ENCODE measurements at regions not wholly inside any gene's neighbourhood (a gene's known extent, or its start where the extent isn't known, plus 50 kb on each side); places are given as distances from the start of the nearest gene placed in this dataset.

DNA sequence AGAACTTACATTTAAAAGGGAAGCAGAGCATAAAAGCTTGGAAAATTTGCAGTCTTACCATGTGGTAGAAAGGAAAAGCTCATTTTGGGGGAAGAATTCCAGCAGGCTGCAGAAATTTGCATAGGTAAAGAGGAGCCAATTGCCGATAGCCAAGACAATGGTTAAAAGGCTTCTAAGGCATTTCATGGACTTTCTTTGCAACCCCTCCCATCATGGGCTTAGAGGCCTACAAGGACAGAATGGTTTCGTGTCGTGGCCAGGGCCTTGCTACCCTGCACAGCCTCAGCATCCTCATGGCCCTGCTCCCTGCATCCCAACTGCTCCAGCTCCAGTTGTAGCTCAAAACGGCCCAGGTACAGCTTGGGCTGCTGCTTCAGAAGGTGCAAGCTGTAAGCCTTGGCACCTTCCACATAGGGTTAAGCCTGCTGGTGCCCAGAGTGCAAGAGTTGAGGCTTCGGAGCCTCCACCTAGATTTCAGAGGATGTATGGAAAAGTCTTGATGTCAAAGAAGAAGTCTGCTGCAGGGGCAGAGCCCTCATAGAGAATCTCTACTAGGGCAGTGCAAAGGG, 420.3 kb downstream of the PCDH17 start:
- no peak for DNase-seq (ENCODE audit: low read depth)

DNA sequence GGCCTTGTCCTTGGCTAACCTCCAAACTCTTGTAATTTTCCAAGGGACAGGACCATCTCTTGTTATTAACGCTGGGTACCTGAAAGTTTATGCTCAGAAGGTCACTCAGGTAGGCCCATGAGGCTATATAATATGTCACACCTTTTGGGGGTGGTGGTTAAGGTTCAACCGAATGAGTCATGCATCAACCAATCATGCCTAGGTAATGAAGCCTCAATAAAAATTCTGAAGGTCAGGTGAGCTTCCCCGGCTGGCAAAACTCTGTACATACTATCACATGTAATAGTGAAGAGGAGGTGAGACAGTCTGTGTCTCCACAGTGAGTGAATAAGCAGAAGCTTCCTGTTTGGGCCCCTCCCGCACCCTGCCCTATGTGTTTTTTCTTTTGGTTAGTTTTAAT, 424.9 kb downstream of the PCDH17 start:
- no peak for DNase-seq (ENCODE audit: low read depth)

DNA sequence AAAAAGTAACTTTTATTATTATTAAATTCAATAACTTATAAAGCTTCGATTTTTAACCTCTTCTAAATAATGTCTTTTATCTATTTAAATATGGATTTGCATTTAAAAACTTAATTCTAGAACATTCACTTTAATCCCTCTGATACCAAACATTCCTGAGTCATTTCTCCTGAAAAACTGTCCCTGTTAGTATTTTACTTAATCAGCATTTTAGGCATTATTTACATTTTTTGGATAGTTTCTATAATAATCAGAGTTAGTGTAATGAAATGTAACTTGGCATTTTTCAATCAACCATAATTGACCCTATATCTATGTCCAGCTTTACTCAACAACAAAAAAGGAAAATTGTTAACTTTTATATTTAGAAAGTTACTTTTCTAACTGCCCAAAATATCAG, 428.1 kb downstream of the PCDH17 start:
- DNase-seq (ENCODE audit: low read depth), result no peak

DNA sequence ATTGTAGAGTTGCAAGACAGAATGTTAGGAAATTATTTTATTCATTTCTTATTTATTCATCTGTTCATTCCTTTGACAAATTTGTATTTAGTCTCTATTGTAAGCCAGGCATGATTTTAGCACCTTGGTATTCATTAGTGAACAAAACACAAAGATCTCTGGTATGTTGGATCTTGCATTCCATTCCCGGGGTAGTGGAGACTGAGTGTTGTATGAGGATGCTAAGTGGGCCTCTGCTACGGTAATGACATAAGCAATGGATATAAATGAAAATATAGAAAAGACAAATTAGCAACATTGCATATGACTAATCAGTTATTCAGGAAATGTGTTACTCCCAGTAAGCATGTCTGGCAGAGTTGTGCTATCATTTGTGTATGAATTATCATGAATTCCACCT, 449.3 kb downstream of the PCDH17 start:
- no peak for DNase-seq (ENCODE audit: low read depth)

DNA sequence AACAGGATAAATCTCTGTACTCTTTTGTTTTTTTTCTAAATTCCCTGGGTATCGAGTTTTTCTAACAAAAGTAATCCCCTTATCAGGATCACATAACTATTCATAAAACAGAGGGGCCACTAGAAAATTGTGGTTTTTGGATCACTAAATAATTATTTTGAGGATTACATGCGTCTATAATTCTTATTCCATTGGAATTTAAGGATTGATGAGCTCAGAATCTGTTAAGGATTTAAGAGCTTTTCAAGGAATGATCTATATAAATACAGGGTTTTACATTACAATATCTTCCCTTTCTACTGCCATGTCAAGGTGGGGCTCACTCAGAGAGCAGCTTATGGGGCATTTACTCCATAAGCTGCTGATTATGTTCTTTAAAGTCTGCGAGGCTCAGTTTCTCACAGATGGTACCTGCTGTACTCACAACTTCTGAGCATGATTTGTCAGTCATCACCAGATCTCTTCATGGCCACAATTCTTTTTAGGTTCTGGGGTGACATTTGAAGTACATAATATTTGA, 449.8 kb downstream of the PCDH17 start:
- DNase-seq (ENCODE audit: low read depth), result no peak

DNA sequence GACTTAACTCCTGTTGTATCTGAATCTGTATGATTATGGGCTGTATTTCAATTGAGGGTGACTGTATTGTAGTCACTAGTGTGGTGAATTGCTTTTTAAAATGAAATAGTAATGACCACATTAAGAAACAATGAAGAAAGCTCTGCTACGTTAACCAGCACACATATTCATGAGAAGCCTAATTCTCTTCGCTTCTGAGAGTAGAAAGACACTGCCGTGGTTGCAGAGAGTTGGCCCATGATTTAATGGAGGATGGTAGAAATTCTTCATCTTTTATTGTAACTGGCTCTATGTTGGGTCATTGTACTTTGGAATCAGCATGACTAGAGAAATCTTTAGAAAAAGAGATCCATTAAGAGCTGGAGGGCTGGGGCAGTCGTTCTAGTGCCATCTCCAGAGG, 451.5 kb downstream of the PCDH17 start:
- DNase-seq (ENCODE audit: low read depth), result no peak

DNA sequence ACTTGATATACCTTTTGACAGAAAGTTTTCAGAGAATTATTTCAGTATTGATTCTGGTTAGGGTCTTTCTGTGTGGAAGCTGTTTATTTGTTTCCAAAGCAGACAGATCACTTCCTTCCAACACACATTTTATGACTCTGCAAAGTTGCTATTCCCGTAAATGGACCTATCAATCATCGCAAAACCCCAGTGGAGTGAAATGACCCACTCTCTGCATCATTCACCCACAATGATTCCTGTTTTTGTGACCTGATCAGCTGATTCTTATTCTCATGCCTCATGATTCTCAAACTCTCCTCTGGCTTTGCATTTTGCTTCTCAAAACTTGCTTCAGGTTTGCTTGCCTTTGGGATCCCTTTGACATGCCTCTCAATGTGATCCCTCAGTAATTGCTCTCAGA, 453.7 kb downstream of the PCDH17 start:
- no peak for DNase-seq (ENCODE audit: low read depth)

DNA sequence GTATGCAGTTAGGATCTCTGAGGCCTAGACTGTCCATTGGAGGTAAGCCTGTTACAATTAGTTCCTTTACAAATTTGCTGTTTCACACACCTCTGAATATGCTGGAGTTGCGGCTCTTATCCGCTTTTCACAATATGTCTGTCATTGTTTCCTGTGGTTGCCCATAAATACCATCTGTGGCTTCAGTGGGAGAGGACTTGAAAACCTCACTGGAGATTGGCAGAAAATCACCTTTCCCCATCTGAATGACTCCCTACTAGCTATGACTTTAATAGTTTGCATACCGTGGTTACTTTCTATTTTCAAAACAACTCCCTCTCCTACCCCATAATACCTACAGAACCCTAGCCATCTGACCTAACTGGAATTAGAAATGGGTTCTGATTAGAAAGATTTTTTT, 454.3 kb downstream of the PCDH17 start:
- peak; percentile 9 for DNase-seq (ENCODE audit: low read depth)

DNA sequence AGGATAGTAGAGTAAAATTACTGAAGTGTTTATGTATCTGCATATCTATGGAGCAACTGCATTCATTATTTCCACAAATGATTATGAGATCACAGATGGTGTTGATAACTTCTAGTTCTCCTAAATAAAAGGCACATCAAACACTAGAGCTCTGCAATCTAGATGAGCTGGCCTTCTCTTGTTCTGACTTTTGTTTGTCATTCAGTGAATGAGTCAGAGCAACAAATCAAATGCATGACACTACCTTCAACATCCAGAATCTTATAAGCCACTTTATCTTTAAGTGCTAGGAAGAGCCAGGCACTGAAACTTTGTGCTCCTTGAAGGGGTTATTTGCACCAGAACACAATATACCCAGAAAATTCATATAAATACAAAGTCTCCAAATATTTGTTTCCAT, 456.0 kb downstream of the PCDH17 start:
- DNase-seq (ENCODE audit: low read depth), result no peak

DNA sequence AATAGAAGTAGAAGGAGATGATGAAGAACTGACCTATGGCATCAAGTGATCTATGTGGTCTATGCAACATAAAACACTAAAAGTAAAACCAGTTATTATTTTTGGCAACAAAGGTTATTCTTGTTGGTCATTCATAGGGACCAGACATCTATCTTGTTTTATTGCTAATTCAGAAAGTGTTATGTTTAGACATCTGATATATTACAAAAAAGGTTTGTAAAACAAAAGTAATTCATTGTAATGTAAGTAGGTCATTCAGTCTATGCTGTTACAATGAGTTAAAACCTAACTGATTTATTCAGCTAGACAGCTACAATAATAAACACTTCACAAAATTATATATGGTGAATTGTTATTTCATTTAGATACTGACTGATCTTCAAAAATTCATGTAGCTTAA, 461.9 kb downstream of the PCDH17 start:
- DNase-seq (ENCODE audit: low read depth), result no peak

DNA sequence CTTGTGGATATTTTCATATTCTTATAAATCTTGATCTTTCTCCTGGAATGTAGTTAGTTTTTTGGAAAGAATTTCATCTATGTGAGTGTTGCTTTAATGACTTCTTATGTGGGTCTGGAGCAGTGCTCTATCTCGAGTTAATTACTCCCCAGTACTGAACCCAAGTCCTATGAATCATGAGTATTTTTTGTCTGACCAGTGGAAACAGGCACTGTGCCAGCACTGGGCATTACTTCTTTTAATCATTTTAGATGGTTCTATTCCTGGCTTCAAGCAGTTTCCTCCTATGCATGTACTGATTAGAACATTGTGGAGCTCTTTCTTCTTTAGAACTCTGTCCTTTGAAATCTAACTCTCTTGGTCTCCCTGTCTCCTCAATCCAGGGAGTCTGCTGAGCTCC, 466.3 kb downstream of the PCDH17 start:
- no peak for DNase-seq (ENCODE audit: low read depth)

DNA sequence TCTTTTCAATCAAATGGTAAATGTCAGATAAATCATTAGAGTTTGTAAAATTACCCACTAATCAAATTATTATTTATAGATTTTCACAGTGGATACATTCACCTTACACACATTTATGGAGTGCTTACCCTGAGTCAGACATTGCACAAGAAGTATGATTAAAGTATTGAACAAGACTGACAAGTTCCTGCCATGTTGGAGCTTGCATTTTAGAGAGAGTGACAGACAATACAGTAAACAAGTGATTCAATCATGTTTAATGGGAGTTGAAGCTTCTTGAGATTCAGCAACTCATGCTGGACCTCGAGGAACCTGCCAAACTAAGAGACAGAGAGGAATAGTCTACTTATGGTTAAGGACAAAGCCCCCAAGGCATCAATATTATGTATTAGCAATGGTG, 487.8 kb downstream of the PCDH17 start:
- DNase-seq (ENCODE audit: low read depth), result no peak

DNA sequence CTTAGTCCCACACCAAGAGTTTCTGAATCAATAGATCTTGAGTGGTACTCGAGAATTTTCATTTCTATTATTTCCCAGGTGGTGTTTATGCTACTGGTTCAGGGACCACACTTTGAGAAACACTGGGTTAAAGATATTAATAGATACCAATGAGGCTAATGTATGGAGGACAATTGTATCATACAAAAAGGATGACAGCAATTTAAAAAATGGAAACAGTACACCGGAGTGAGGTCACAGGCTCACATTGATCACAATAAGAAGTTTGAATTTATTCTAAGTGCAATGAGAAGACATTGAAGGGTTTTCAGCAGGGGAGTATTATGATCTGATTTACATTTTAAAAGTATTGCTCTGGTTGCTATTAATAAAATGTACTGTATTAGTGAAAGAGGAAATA, 488.3 kb downstream of the PCDH17 start:
- no peak for DNase-seq (ENCODE audit: low read depth)

DNA sequence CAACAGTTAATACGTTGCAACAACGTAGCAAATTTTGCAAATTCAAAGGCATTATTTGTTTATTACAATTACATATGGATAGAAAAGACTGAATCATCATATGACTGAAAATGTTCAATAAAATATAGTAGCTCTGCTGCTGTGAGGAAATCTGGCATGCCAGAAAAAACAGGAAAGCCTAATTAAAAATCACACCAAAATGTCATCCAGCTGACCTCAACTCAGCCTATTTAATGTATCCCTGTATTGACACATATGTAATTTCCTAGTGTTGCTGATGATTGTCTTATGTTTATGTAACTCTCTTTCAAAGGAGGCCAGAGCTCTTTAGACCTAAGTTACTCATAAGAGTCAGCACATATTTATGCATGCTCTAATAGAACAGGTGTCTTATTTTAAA, 495.0 kb downstream of the PCDH17 start:
- DNase-seq (ENCODE audit: low read depth), result no peak

DNA sequence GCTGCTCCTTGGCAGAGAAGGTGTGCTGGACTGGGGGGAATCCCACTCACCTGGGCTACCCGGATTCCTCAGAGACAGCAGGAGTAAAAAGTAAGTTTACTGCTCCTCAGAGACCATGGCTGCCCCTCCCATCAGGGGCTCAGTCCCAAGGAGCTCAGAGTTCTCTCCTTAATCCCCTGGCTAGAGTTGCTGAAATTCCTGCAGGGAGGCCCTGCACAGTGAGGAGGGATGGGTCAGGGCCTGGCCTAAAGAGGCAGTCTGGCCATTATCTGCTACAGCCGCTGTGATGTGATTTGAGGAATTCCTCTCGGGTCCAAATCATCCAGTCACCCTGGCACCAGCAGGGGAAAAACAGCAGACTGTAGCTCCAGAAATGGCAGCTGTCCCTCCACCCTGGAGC, 502.5 kb downstream of the PCDH17 start:
- no peak for DNase-seq (ENCODE audit: low read depth)

DNA sequence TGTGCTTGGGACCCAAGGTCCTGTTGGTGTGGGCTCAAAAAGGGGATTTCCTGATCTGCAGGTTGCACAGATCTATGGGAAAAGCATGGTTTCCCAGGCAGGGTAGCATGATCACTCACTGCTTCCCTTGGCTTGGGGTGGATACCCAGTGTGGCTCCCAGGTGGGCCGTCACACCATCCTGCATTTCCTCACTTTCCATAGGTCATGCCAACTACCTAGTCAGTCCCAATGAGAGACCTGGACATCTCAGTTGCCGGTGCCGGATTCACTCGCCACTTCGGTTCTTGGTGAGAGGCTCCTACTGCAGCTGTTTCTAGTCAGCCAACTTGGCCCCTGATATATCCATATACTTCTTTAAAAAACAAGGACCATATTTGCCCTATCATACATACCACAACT, 503.0 kb downstream of the PCDH17 start:
- no peak for DNase-seq (ENCODE audit: low read depth)

DNA sequence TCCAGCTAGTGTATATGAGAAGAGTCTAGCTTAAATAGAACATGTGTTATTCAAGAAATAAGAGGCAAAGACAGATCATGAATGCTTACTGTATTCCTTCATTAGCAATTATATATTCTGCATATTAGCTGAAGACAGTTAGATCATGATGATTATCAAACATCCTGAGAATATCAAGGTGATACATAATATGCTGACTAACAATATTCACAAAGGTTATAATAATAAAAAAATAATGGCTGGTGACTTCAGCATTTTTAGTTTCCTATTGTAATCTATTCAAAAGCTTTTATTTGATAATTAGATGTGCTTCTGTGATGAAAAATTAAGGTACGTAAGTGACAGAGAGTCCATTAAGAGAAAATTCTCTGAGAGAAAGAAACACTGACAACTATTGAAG, 511.4 kb downstream of the PCDH17 start:
- no peak for DNase-seq (ENCODE audit: low read depth)

DNA sequence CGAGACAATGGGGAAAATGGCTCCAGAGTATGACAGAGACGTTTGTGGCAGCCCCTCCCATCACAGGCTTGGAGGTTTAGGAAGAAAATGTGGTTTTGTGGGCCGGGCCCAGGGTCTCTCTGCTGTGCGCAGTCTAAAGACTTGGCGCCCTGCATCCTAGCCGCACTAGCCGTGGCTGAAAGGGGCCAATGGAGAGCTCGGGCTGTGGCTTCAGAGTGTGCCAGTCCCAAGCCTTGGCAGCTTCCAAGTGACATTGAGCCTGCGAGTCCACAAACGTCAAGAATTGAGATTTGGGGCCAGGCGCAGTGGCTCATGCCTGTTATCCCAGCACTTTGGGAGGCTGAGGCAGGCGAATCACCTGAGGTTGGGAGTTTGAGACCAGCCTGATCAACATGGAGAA, 513.1 kb downstream of the PCDH17 start:
- no peak for DNase-seq (ENCODE audit: low read depth)

DNA sequence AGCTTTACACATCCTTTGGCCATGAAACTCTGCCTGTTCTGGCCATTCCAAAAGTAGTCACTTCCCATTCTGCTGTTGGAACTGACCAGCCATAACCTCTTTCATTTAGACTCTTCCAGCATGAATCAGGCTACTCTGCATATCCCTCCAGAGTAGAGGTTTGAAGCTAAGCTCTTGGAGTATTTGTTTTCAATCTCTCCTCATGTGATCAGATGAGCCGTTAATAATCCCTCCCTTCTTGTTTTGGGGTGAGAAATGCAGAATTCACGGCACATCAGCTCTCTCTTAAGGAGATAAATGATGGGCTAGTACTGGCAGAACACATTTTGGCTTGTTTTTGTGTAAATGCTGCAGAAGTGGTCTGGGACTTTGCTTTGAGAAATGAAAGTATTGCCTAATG, 519.9 kb downstream of the PCDH17 start:
- no peak for DNase-seq (ENCODE audit: low read depth)

DNA sequence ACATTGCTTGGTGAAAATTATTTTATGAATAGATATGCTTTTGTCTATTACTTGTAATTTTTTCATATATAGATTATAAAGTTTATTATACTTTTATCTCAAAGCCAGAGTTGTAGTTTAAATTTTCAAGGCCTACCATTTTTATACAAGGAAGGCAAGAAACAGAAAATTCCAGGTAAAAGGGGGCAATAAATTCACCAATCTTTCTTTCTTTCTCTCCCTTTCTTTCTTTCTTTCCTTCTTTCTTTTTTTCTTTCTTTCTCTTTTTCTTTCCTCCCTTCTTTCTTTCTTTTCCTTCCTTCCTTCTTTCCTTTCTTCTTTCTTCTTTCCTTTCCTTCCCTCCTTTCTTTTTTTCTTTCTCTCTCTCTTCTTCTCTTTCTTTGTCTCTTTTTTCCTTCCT, 529.4 kb downstream of the PCDH17 start:
- DNase-seq (ENCODE audit: low read depth), result no peak

DNA sequence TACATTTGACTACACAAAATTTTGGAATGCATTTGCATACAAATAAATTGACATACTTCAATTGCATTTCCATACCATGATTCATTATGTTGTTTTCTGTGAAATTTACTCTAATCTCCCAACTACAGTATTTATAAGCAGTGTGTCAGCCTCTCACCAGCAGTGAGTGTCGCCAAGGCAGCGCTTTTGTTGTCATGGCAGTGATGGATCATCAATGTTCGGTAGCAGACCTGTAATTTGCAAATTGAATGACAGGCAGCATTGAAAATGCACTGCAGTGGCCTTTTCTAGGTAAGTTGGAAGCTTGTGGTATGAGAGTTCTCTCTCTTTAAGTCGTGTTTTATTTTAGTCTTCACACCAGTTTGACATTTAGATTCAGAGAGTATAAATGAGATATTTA, 534.1 kb downstream of the PCDH17 start:
- DNase-seq (ENCODE audit: low read depth), result no peak

DNA sequence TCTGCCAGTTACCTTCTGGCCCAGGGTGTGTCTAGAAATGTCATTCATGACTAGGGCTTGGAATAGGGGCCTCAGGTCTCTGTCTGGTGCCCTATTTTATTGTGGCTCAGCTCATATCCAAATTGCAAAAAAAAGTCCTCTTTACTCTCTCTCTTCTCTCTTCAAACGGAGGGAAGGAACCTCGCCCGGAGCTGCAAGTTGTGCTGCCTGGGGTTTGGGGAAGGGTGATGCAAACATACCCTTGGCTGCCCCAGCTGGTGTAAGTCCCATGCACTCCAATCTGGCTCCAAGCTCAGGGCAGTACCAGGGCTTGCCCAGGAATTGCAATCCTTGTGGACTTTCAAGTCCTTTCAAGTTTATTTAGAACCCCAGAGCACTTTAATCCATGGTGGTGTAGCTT, 549.6 kb downstream of the PCDH17 start:
- DNase-seq (ENCODE audit: low read depth), result no peak

DNA sequence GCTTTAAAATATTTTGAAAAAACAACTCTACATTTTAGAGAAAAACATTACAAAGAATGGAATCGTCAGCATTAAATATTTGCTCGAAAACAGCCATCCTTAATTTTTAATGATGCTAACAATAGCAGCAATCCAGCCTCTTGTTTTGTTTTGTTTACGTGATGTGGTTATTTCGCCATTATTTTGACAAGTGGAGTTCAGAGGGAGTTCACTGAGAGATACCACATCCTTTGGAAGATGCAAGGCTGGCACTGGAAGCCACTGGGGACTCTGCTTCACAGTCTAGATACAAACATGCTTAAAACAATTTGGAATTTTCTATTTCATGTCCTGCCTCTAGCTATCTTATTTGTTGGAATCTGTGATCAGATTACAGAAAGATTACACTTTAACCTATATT, 556.3 kb downstream of the PCDH17 start:
- DNase-seq (ENCODE audit: low read depth), result no peak

DNA sequence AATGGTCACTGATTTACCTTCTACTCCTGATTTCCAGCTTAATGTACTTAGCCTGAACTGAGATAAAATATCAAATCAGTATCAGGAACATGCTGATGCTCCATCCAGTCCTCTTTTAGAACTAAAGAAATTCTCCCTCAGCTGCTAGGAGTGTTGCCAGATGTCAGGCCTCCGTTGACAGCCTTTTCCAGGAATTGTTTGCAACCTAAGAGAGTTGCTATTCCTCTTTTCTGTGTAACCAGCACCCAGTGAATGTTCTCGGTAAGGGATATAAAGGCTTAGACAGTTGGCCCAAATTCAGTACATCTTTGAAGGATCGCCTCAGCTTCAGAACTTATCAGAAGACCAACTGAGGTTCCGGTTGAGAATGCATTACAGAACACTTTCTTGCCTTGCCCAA, 559.0 kb downstream of the PCDH17 start:
- DNase-seq (ENCODE audit: low read depth), result no peak

DNA sequence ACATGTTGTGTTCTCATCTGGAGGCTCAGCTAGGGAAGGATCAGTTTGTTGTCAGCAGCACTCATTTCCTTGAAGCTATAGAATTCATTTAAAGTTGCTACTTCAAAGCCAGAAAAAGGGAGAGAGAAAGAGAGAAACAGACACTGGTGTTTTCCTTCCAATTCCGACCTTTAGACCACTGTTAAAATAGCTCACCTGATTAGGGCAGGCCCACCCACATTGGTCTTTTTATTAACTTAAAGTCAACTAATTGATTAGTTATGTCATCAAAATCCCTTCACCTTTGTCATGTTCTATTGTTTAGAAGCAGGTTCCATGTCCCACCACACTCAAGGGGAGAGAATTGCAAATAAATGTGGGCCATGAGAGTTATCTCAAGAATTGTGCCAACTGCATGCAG, 560.2 kb downstream of the PCDH17 start:
- DNase-seq (ENCODE audit: low read depth), result no peak
